K562 (cell line): ENCODE measurements at regions not wholly inside any gene's neighbourhood (a gene's known extent, or its start where the extent isn't known, plus 50 kb on each side); places are given as distances from the start of the nearest gene placed in this dataset.

Experiments
- ATAC-seq: fragments of 200-7000 bp; cut with Tn5 transposase; 3 replicates; pipeline ENCODE4 v1.9.1; 2020; ENCODE audit warnings: moderate library complexity
- BruUV-seq: library from RNA; stranded (reverse); fragments of 400-500 nt; replicated peaks from 2 replicates; lab custom pipeline; 2021; lab: Mats Ljungman, UMichigan
- CTCF ChIA-PET: fragments of 300-600 bp; formaldehyde crosslinking; extraction: SDS; loops from one replicate; lab custom pipeline; 2021; ENCODE audit warnings: low intra/inter-chr PET ratio; lab: Yijun Ruan, JAX
- POLR2A ChIA-PET: fragments of 300-600, 350-650 bp; sonication (Branson Sonifier 250); formaldehyde crosslinking; extraction: SDS; loops from one replicate; lab custom pipeline; 2021; ENCODE audit warnings: antibody characterized with exemption, inconsistent platforms; lab: Yijun Ruan, JAX
- DNase-seq, 4 experiments: peaks; one replicate each; pipeline versions ENCODE4 v3.0.0 to v3.0.0-alpha.2; 2011 to 2018; ENCODE audit warnings: low spot score in 3 of 4, mixed read lengths in 3 of 4; ENCODE audit errors: extremely low read depth in 1 of 4
- FAIRE-seq: peaks from 2 replicates; lab custom pipeline; 2011; peaks lifted over from hg19 to GRCh38; lab: Jason Lieb, UNC
- H2AFZ ChIP-seq: 2 replicates; pipeline ENCODE4 v1.6.0; 2011; ENCODE audit warnings: low read depth, low read length, control low read depth, inconsistent platforms
- H3K27ac ChIP-seq: fragments of 200-600 bp; 3 replicates; pipeline ENCODE4 v1.8.0; 2011; ENCODE audit warnings: low read depth, mild to moderate bottlenecking, control low read depth, inconsistent platforms, low read length, moderate library complexity, mixed read lengths; ENCODE audit errors: extremely low read depth
- H3K27me3 ChIP-seq, 2 experiments: fragments of 300-600 bp in 1 of 2; 2 replicates in 1 of 2; 3 replicates in 1 of 2; pipeline versions ENCODE4 v1.6.0 to v1.8.0; 2011; ENCODE audit warnings: inconsistent platforms in 2 of 2, low read length in 2 of 2, mild to moderate bottlenecking in 1 of 2, mixed read lengths in 1 of 2, moderate library complexity in 1 of 2; ENCODE audit not compliant: control insufficient read depth in 2 of 2, insufficient read depth in 2 of 2
- H3K36me3 ChIP-seq: fragments of 300-600 bp; 3 replicates; pipeline ENCODE4 v1.8.0; 2011; ENCODE audit warnings: mild to moderate bottlenecking, low read length, inconsistent platforms; ENCODE audit not compliant: control insufficient read depth, insufficient read depth
- H3K4me1 ChIP-seq, 2 experiments: fragments of 200-600 bp in 1 of 2; replicated peaks in 1 of 2; 2 replicates in 1 of 2; 3 replicates in 1 of 2; pipeline versions ENCODE4 v1.5.1 to v1.8.0; 2011; ENCODE audit warnings: inconsistent platforms in 2 of 2, low read length in 2 of 2, mild to moderate bottlenecking in 1 of 2, mixed read lengths in 1 of 2, moderate library complexity in 1 of 2; ENCODE audit not compliant: control insufficient read depth in 2 of 2, insufficient read depth in 2 of 2
- H3K4me2 ChIP-seq: 2 replicates; pipeline ENCODE4 v1.6.1; 2011; ENCODE audit warnings: low read length, control low read depth, inconsistent platforms, mixed read lengths; ENCODE audit not compliant: insufficient read depth
- H3K4me3 ChIP-seq: fragments of 200-600 bp; sonication (generic), shearing (Covaris generic); 2 replicates; pipeline ENCODE4 v1.5.1; 2016; ENCODE audit warnings: control low read depth, inconsistent platforms
- H3K79me2 ChIP-seq: fragments of 200-600 bp; 3 replicates; pipeline ENCODE4 v1.8.0; 2011; ENCODE audit warnings: low read length, inconsistent platforms; ENCODE audit not compliant: control insufficient read depth, insufficient read depth
- H3K9ac ChIP-seq, 2 experiments: 2 replicates each; pipeline versions ENCODE4 v1.6.0 to v1.6.1; 2011; ENCODE audit warnings: low read depth in 2 of 2, low read length in 2 of 2, control low read depth in 1 of 2, inconsistent platforms in 1 of 2, mild to moderate bottlenecking in 1 of 2, mixed read lengths in 1 of 2; ENCODE audit not compliant: insufficient read depth in 1 of 2
- H3K9me1 ChIP-seq: one replicate; pipeline ENCODE4 v1.6.0; 2011; ENCODE audit warnings: inconsistent platforms, mild to moderate bottlenecking, low read length, moderate library complexity; ENCODE audit not compliant: control insufficient read depth, insufficient read depth
- H3K9me3 ChIP-seq: replicated peaks from 2 replicates; pipeline ENCODE4 v1.5.1; 2011; ENCODE audit warnings: low read depth, low read length, inconsistent platforms; ENCODE audit not compliant: control insufficient read depth, insufficient read depth
- H4K20me1 ChIP-seq: replicated peaks from 2 replicates; pipeline ENCODE4 v1.6.1; 2011; ENCODE audit warnings: low read length, inconsistent platforms, mixed read lengths; ENCODE audit not compliant: control insufficient read depth, insufficient read depth
- ATF3 ChIP-seq, 2 experiments: fragments of 450-650 bp in 1 of 2; sonication (generic) in 1 of 2; formaldehyde crosslinking in 1 of 2; IDR thresholded peaks in 1 of 2; conservative IDR thresholded peaks in 1 of 2; 2 replicates each; pipeline versions ENCODE4 v1.6.1 to v1.8.1; 2016 to 2023; ENCODE audit warnings: mild to moderate bottlenecking in 2 of 2, moderate library complexity in 2 of 2, inconsistent platforms in 1 of 2, missing genetic modification reagents in 1 of 2
- DPF2 ChIP-seq: fragments of 450-650 bp; IDR thresholded peaks from 2 replicates; pipeline ENCODE4 v1.6.1; 2016
- ELK1 ChIP-seq: sonication (generic); formaldehyde crosslinking; IDR thresholded peaks from 2 replicates; pipeline ENCODE4 v1.8.1; 2022; ENCODE audit warnings: missing genetic modification reagents
- FIP1L1 ChIP-seq: fragments of 200-400 bp; formaldehyde crosslinking; IDR thresholded peaks from 2 replicates; pipeline ENCODE4 v1.6.1; 2018; ENCODE audit warnings: mild to moderate bottlenecking, low read depth, low read length; ENCODE audit not compliant: poor library complexity, severe bottlenecking
- HDAC2 ChIP-seq: fragments of 450-650 bp; IDR thresholded peaks from 2 replicates; pipeline ENCODE4 v1.6.1; 2016; ENCODE audit warnings: mild to moderate bottlenecking
- HMG20A ChIP-seq: fragments of 450-650 bp; formaldehyde crosslinking; conservative IDR thresholded peaks from 2 replicates; pipeline ENCODE4 v1.4.0; 2020; ENCODE audit warnings: mild to moderate bottlenecking, mixed read lengths
- RBM14 ChIP-seq: fragments of 200-400 bp; formaldehyde crosslinking; IDR thresholded peaks from 2 replicates; pipeline ENCODE4 v1.6.1; 2018; ENCODE audit warnings: low read depth, mild to moderate bottlenecking, low read length, moderate library complexity, borderline replicate concordance; ENCODE audit not compliant: insufficient read depth
- SMAD2 ChIP-seq: fragments of 150-350 bp; IDR thresholded peaks from 2 replicates; pipeline ENCODE4 v1.6.1; 2014; ENCODE audit warnings: low read depth, mild to moderate bottlenecking, low read length
- TARDBP ChIP-seq: fragments of 450-650 bp; IDR thresholded peaks from 2 replicates; pipeline ENCODE4 v1.6.1; 2016
- ZKSCAN3 ChIP-seq: fragments of 250-450 bp; sonication (Bioruptor Pico); IDR thresholded peaks from 2 replicates; pipeline ENCODE4 v1.4.0; 2020
- ZNF41 ChIP-seq: fragments of 250-450 bp; sonication (Bioruptor Pico); conservative IDR thresholded peaks from 2 replicates; pipeline ENCODE4 v1.4.0; 2020; ENCODE audit warnings: mild to moderate bottlenecking
- ZNF707 ChIP-seq: fragments of 250-450 bp; sonication (Bioruptor Pico); conservative IDR thresholded peaks from 2 replicates; pipeline ENCODE4 v1.8.0; 2022; ENCODE audit warnings: inconsistent platforms, mild to moderate bottlenecking, moderate library complexity
- WGBS: fragments of 100-300 bp; shearing (Covaris generic); methylation state at CpG from one replicate; pipeline ENCODE4 v1.1.6; 2016; ENCODE audit warnings: low coverage, mixed read lengths; ENCODE audit not compliant: insufficient coverage; ENCODE audit errors: missing lambda C conversion rate; 5-methylcytosine and 5-hydroxymethylcytosine counted together
- in situ Hi-C: fragments of 300-500 bp; cut with MboI; formaldehyde crosslinking; loops from 4 replicates; pipeline ENCODE4 v1.15.0; 2018; ENCODE audit warnings: inconsistent platforms, mixed read lengths
- intact Hi-C: fragments of 100-400 bp; cut with micrococcal nuclease; formaldehyde crosslinking; loops from 2 replicates; pipeline ENCODE4 v1.14.2; 2022
- TF ChIP-seq, protein P1 (sequence below): sonication (generic); formaldehyde crosslinking; IDR thresholded peaks from 2 replicates; pipeline ENCODE4 v1.8.1; 2022; ENCODE audit warnings: missing genetic modification reagents
- TF ChIP-seq, protein P2 (sequence below): fragments of 450-650 bp; IDR thresholded peaks from 2 replicates; pipeline ENCODE4 v1.6.1; 2016; ENCODE audit warnings: mild to moderate bottlenecking
- TF ChIP-seq, protein P3 (sequence below): fragments of 250-450 bp; sonication (Bioruptor Pico); IDR thresholded peaks from 2 replicates; pipeline ENCODE4 v1.4.0; 2020; ENCODE audit warnings: mild to moderate bottlenecking

DNA sequence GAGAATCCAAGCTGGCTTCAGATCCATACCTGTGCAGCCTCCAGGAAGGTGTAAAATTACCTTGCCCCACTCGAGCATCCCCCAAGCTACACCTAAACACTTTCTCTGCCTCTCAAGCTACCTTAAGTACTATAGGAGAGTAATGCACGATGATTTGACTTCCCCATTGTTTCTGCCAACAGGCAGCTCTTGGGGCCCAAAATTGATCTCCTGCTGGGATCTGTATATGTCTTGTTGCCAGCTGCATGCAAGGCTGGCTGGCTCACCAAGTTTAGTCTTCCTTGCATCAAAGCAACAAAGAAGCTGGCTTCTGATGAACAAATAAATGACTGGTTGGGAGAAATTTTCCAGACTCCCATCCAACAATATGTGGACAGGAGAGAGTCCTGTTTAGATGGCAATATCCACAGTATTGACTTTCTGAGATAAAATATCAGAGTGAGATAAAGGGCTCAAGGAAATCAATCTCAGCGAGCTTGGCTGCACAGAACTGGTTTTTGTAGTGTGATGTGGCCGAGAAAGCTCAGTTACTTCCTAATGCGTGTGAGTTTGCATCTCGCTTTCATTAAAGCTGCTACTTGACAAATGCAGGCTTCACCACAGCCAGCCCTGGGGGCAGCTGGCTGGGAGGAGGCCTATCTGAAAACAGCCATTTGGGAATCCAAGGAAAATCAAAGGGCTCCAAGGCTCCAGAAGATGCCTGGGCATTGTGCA is 140.7 kb downstream of the MINAR1 start:
- Histone ChIP-seq H3K27me3 (no peaks in the 10 kb centered on the region; a peak in 1 of 5 replicates), H3K9me1 (no peaks in the 10 kb centered on the region), H3K27ac (no peak overlapping the region), H2AFZ (no peak overlapping the region), H3K4me1 (no peaks in the 10 kb centered on the region), H3K79me2 (no peaks in the 10 kb centered on the region), H3K4me2 (no peak overlapping the region), H4K20me1 (no peaks in the 10 kb centered on the region), H3K9ac (no peak overlapping the region), H3K9me3 (no peaks in the 10 kb centered on the region), H3K36me3 (no peaks in the 10 kb centered on the region), H3K4me3 (no peak overlapping the region)
- no peak for FAIRE-seq
- DNase-seq, result no peak
- CTCF ChIA-PET, result no interaction called here
- intact Hi-C loops, result no loop called here
- in situ Hi-C loops, result no loop called here
- POLR2A ChIA-PET, result interaction anchor here (0.6 to 1.0 kb wide), 3 partner anchors 11 to 262 kb away, joined by 3 to 6 read pairs (median 3); partner anchors contain the start of gene TMED3
- BruUV-seq, result no TSS peak
- WGBS, result 0% methylated on average over 6 of the region's 6 CpGs
- no peak for ATAC-seq
- no peak for TF ChIP-seq ZNF707 (CRISPR knock-in tag)
- no peak for TF ChIP-seq HMG20A (CRISPR knock-in tag)
- TF ChIP-seq, protein P1, sequence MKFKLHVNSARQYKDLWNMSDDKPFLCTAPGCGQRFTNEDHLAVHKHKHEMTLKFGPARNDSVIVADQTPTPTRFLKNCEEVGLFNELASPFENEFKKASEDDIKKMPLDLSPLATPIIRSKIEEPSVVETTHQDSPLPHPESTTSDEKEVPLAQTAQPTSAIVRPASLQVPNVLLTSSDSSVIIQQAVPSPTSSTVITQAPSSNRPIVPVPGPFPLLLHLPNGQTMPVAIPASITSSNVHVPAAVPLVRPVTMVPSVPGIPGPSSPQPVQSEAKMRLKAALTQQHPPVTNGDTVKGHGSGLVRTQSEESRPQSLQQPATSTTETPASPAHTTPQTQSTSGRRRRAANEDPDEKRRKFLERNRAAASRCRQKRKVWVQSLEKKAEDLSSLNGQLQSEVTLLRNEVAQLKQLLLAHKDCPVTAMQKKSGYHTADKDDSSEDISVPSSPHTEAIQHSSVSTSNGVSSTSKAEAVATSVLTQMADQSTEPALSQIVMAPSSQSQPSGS (CRISPR knock-in tag), result no peak
- no peak for TF ChIP-seq DPF2
- TF ChIP-seq RBM14, result no peak
- no peak for TF ChIP-seq SMAD2
- no peak for TF ChIP-seq ATF3 (IDR thresholded peaks at IDR 0.05)
- no peak for TF ChIP-seq ATF3 (CRISPR knock-in tag; conservative IDR thresholded peaks at IDR 0.05)
- no peak for TF ChIP-seq ZNF41 (CRISPR knock-in tag)
- no peak for TF ChIP-seq TARDBP
- no peak for TF ChIP-seq FIP1L1
- TF ChIP-seq, protein P2, sequence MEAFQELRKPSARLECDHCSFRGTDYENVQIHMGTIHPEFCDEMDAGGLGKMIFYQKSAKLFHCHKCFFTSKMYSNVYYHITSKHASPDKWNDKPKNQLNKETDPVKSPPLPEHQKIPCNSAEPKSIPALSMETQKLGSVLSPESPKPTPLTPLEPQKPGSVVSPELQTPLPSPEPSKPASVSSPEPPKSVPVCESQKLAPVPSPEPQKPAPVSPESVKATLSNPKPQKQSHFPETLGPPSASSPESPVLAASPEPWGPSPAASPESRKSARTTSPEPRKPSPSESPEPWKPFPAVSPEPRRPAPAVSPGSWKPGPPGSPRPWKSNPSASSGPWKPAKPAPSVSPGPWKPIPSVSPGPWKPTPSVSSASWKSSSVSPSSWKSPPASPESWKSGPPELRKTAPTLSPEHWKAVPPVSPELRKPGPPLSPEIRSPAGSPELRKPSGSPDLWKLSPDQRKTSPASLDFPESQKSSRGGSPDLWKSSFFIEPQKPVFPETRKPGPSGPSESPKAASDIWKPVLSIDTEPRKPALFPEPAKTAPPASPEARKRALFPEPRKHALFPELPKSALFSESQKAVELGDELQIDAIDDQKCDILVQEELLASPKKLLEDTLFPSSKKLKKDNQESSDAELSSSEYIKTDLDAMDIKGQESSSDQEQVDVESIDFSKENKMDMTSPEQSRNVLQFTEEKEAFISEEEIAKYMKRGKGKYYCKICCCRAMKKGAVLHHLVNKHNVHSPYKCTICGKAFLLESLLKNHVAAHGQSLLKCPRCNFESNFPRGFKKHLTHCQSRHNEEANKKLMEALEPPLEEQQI, result no peak
- no peak for TF ChIP-seq HDAC2
- TF ChIP-seq ZKSCAN3 (CRISPR knock-in tag), result no peak
- TF ChIP-seq ELK1 (CRISPR knock-in tag), result no peak
- TF ChIP-seq, protein P3, sequence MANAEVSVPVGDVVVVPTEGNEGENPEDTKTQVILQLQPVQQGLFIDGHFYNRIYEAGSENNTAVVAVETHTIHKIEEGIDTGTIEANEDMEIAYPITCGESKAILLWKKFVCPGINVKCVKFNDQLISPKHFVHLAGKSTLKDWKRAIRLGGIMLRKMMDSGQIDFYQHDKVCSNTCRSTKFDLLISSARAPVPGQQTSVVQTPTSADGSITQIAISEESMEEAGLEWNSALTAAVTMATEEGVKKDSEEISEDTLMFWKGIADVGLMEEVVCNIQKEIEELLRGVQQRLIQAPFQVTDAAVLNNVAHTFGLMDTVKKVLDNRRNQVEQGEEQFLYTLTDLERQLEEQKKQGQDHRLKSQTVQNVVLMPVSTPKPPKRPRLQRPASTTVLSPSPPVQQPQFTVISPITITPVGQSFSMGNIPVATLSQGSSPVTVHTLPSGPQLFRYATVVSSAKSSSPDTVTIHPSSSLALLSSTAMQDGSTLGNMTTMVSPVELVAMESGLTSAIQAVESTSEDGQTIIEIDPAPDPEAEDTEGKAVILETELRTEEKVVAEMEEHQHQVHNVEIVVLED, result no peak
